ENCODE measurements at regions not wholly inside any gene's neighbourhood (a gene's known extent, or its start where the extent isn't known, plus 50 kb on each side); places are given as distances from the start of the nearest gene placed in this dataset.

DNA sequence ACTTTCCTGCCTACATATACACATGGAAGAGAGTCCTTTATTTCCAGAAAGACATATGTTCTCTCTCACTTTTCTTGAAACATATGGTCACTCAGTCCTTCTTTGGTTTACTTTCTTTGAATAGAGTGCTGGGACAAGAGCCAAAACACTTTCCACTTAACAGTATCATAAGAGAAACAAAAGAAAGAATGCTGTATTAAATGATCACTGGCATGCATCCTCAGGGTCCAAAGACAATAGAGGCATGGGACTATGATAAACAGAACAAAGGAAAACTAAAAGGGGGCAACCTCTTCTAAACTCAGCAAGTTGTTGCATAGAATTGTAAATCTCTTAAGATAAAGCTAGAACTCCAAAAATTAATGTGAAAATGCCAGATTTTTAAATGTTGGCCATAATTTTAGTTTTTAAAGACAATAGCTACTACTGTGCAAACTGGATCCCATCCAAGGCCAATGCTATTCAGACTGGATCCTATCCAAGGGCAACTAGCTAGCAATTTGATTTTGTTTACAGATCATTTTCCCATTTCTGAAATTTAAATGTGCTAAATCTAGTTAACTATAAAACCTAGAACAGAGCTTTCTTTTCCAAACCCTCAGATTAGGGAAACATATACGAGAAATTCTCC, 687.5 kb downstream of the SORCS3 start:
- H3K36me3 ChIP-seq (ENCODE audit: control insufficient read depth, insufficient read depth, low read length): no peaks in the 10 kb centered on the region
- intact Hi-C loops (cut with micrococcal nuclease; ENCODE audit: unreplicated experiment): no loop called here
- in situ Hi-C loops (cut with HindIII; ENCODE audit: low pct_unique_long_range_greater_than_20kb, low sequenced_read_pairs): no loop called here
- H3K4me3 ChIP-seq (ENCODE audit: low read depth in 2 of 2, low read length in 2 of 2): no peak overlapping the region
- no peaks in the 10 kb centered on the region for H3K4me1 ChIP-seq (ENCODE audit: control insufficient read depth, insufficient read depth, low read length)
- no peak overlapping the region for H3K27ac ChIP-seq (ENCODE audit: low read length)
- TF ChIP-seq REST (IDR thresholded peaks at IDR 0.05; ENCODE audit: insufficient read depth in 1 of 2, low read depth in 2 of 2, low read length in 1 of 2) (no peak), TCF7L2 (IDR thresholded peaks at IDR 0.05; ENCODE audit: low read depth, low read length) (no peak), POLR2AphosphoS5 (IDR thresholded peaks at IDR 0.05; ENCODE audit: low read depth, low read length) (no peak), SIN3A (IDR thresholded peaks at IDR 0.05; ENCODE audit: borderline replicate concordance, insufficient read depth, low read depth, low read length) (no peak), CTCF (IDR thresholded peaks at IDR 0.05) (no peak)
- no peaks in the 10 kb centered on the region for H3K9me3 ChIP-seq (ENCODE audit: control insufficient read depth, insufficient read depth, low read depth, low read length)
- CTCF ChIA-PET: no interaction called here
- no peaks in the 10 kb centered on the region for H3K27me3 ChIP-seq (ENCODE audit: control insufficient read depth, insufficient read depth, low read length)
- DNase-seq (ENCODE audit: low read depth, low spot score): no peak
- no peak for ATAC-seq
- BruUV-seq (replicated peaks): no TSS peak
- POLR2A ChIA-PET: no interaction called here

All from Panc1 (cell line).